ENCODE measurements at regions not wholly inside any gene's neighbourhood (a gene's known extent, or its start where the extent isn't known, plus 50 kb on each side); places are given as distances from the start of the nearest gene placed in this dataset.

DNA sequence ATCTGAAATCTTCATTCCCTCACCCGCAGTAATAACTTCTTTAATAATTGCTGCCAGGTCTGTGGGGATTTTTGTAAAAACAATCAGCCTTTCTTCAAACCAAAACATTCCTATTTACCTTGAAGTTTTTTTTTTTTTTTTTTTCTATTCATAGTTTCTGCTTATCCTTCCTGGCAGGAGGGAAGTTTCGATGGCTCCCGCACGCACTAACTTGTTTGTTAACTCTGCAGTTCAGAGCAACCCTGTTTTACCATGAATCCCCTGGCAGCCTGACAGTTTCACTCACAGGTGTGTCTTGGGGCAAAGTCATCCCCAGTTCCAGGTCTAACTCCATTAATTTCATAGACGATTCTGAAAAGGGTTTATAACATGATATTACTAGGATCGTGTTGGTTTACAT lies 149.3 kb downstream of the KLF6 start:
- TF ChIP-seq, protein P1, sequence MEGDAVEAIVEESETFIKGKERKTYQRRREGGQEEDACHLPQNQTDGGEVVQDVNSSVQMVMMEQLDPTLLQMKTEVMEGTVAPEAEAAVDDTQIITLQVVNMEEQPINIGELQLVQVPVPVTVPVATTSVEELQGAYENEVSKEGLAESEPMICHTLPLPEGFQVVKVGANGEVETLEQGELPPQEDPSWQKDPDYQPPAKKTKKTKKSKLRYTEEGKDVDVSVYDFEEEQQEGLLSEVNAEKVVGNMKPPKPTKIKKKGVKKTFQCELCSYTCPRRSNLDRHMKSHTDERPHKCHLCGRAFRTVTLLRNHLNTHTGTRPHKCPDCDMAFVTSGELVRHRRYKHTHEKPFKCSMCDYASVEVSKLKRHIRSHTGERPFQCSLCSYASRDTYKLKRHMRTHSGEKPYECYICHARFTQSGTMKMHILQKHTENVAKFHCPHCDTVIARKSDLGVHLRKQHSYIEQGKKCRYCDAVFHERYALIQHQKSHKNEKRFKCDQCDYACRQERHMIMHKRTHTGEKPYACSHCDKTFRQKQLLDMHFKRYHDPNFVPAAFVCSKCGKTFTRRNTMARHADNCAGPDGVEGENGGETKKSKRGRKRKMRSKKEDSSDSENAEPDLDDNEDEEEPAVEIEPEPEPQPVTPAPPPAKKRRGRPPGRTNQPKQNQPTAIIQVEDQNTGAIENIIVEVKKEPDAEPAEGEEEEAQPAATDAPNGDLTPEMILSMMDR (IDR thresholded peaks at IDR 0.05; ENCODE audit: low read depth, low read length) = no peak
- TF ChIP-seq POLR2A (IDR thresholded peaks at IDR 0.05; ENCODE audit: extremely low read depth, insufficient read length) (no peak), MAX (IDR thresholded peaks at IDR 0.05; ENCODE audit: low read depth, low read length) (no peak), MYC (IDR thresholded peaks at IDR 0.05; ENCODE audit: low read depth, low read length) (no peak)
